ENCODE measurements at regions not wholly inside any gene's neighbourhood (a gene's known extent, or its start where the extent isn't known, plus 50 kb on each side); places are given as distances from the start of the nearest gene placed in this dataset.

DNA sequence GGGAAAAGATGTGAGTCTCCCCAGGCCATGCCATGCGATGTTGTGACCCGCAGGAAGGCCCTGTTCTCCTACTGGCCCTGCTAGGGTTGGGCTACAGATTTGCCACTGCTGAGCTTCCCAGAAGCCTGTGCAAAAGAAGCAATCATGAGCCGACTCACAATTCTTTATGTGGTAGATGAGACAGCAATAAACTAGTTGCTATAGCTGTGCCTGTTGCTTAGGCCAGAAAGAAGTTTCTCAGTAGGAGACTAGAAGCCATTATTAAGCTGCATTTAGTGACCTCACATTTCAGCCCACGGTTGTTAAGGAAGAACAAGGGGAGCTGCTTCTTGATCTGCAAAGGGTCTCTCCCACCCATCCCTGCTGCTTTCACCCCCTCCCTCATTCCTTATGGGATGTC lies 239.4 kb upstream of the CRY1 start:
- POLR2A ChIA-PET, result interaction anchor here (1.6 kb wide), 1 partner anchor 12 kb away, joined by 3 read pairs; no protein-coding TSS in a partner anchor
- peaks cover 14% of the 10 kb centered on the region for H3K4me1 ChIP-seq (ENCODE audit: control insufficient read depth, insufficient read depth, low read length)
- TF ChIP-seq, protein P1, sequence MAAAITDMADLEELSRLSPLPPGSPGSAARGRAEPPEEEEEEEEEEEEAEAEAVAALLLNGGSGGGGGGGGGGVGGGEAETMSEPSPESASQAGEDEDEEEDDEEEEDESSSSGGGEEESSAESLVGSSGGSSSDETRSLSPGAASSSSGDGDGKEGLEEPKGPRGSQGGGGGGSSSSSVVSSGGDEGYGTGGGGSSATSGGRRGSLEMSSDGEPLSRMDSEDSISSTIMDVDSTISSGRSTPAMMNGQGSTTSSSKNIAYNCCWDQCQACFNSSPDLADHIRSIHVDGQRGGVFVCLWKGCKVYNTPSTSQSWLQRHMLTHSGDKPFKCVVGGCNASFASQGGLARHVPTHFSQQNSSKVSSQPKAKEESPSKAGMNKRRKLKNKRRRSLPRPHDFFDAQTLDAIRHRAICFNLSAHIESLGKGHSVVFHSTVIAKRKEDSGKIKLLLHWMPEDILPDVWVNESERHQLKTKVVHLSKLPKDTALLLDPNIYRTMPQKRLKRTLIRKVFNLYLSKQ (tag by site-specific recombination; IDR thresholded peaks at IDR 0.05; ENCODE audit: borderline replicate concordance), result no peak
- no peak for TF ChIP-seq ZNF274 (IDR thresholded peaks at IDR 0.05; ENCODE audit: low read length)
- TF ChIP-seq ZNF274 (tag by site-specific recombination; IDR thresholded peaks at IDR 0.05; ENCODE audit: borderline replicate concordance), result no peak
- no peak for TF ChIP-seq ZNF610 (tag by site-specific recombination; IDR thresholded peaks at IDR 0.05; ENCODE audit: borderline replicate concordance)
- TF ChIP-seq ZNF843 (tag by site-specific recombination; IDR thresholded peaks at IDR 0.05), result no peak
- no peak for TF ChIP-seq KLF9 (tag by site-specific recombination; IDR thresholded peaks at IDR 0.05; ENCODE audit: low read depth)
- TF ChIP-seq, protein P2, sequence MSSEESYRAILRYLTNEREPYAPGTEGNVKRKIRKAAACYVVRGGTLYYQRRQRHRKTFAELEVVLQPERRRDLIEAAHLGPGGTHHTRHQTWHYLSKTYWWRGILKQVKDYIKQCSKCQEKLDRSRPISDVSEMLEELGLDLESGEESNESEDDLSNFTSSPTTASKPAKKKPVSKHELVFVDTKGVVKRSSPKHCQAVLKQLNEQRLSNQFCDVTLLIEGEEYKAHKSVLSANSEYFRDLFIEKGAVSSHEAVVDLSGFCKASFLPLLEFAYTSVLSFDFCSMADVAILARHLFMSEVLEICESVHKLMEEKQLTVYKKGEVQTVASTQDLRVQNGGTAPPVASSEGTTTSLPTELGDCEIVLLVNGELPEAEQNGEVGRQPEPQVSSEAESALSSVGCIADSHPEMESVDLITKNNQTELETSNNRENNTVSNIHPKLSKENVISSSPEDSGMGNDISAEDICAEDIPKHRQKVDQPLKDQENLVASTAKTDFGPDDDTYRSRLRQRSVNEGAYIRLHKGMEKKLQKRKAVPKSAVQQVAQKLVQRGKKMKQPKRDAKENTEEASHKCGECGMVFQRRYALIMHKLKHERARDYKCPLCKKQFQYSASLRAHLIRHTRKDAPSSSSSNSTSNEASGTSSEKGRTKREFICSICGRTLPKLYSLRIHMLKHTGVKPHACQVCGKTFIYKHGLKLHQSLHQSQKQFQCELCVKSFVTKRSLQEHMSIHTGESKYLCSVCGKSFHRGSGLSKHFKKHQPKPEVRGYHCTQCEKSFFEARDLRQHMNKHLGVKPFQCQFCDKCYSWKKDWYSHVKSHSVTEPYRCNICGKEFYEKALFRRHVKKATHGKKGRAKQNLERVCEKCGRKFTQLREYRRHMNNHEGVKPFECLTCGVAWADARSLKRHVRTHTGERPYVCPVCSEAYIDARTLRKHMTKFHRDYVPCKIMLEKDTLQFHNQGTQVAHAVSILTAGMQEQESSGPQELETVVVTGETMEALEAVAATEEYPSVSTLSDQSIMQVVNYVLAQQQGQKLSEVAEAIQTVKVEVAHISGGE (tag by site-specific recombination; conservative IDR thresholded peaks at IDR 0.05; ENCODE audit: low read depth), result no peak
- peak; percentile 85 for TF ChIP-seq SCRT2 (tag by site-specific recombination; IDR thresholded peaks at IDR 0.05)
- no peak for TF ChIP-seq ZNF121 (tag by site-specific recombination; IDR thresholded peaks at IDR 0.05)
- peak; percentile 76; the same call in 1 of the 2 replicates for TF ChIP-seq SCRT1 (tag by site-specific recombination; IDR thresholded peaks at IDR 0.05; ENCODE audit: borderline replicate concordance)
- no peak for TF ChIP-seq ZNF658 (tag by site-specific recombination; IDR thresholded peaks at IDR 0.05)
- no peak for TF ChIP-seq ZNF501 (tag by site-specific recombination; IDR thresholded peaks at IDR 0.05)
- TF ChIP-seq PRDM10 (tag by site-specific recombination; IDR thresholded peaks at IDR 0.05), result no peak
- no peak for TF ChIP-seq ZNF549 (tag by site-specific recombination; IDR thresholded peaks at IDR 0.05)
- TF ChIP-seq ZNF548 (tag by site-specific recombination; IDR thresholded peaks at IDR 0.05), result no peak

DNA sequence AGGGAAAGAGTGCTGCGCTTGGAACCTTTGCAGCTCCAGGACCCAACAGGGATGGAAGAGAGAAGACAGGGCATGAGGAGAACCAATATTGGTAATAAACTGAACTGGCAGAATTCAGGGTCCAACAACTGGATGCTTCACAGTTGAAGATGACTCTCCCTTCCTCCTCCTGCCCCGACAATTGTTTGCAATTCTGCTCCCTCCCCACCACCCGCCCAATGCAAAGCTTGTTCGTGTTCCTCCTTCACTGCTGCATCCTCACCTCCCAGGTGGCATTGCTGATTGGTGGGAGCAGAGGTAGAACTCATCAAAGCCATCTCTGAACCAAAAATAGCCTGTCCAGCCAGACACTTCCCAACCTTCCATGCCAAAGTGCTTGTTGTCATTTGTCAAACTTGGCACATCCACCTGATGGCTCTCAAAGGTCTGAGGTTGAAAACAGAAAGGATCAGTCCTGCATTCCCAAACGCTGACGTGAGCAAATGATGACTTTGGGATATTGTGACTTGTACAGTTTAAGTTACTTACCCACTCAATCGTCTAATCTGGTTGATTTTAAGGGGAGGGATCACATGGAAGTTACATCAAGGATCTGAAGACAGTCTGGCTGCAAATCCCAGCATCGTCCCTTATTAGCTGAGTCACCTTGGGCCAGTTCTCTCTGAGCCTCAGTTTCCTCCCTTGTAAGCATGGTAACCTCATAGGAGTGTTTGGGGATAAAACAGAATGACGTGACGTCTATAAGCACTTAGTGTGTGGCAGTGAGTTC lies 242.6 kb upstream of the CRY1 start:
- Histone ChIP-seq H3K4me1 (ENCODE audit: control insufficient read depth, insufficient read depth, low read length) (peaks cover 1% of the 10 kb centered on the region), H3K9me3 (ENCODE audit: control insufficient read depth, insufficient read depth, low read depth, low read length) (no peaks in the 10 kb centered on the region), H3K4me3 (ENCODE audit: low read depth, low read length) (no peak overlapping the region), H3K27ac (ENCODE audit: extremely low read depth, low read depth, low read length) (no peak overlapping the region), H3K36me3 (ENCODE audit: control insufficient read depth in 2 of 2, insufficient read depth in 1 of 2, low read length in 2 of 2) (no peaks in the 10 kb centered on the region)
- ChIA-PET CTCF (interaction anchor here (1.8 kb wide), 1 partner anchor 9 kb away, joined by 5 read pairs; no protein-coding TSS in a partner anchor), POLR2A (no interaction called here)
- TF ChIP-seq ZNF140 (tag by site-specific recombination; IDR thresholded peaks at IDR 0.05) (peak; percentile 99), ZBTB8A (tag by site-specific recombination; IDR thresholded peaks at IDR 0.05) (no peak)

More for the DNA sequence above, 239.4 kb upstream of the CRY1 start:
- Histone ChIP-seq H3K36me3 (ENCODE audit: control insufficient read depth in 2 of 2, insufficient read depth in 1 of 2, low read length in 2 of 2) (no peaks in the 10 kb centered on the region), H3K27ac (ENCODE audit: extremely low read depth, low read depth, low read length) (no peak overlapping the region), H3K9me3 (ENCODE audit: control insufficient read depth, insufficient read depth, low read depth, low read length) (no peaks in the 10 kb centered on the region), H3K4me3 (ENCODE audit: low read depth, low read length) (no peak overlapping the region)
- CTCF ChIA-PET, result interaction anchor here (0.7 kb wide), 1 partner anchor 72 kb away, joined by 6 read pairs; no protein-coding TSS in a partner anchor
